AG04449 (cell line): ENCODE measurements at regions not wholly inside any gene's neighbourhood (a gene's known extent, or its start where the extent isn't known, plus 50 kb on each side); places are given as distances from the start of the nearest gene placed in this dataset.
"Not testable (repeated sequence)": the region's sequence is repeated elsewhere in the genome, so short reads cannot be mapped to it uniquely, and the experiment has no call there.

Source experiments
- CTCF ChIA-PET: fragments of 350-600 bp; formaldehyde crosslinking; extraction: SDS; loops from one replicate; lab custom pipeline; 2021; ENCODE audit warnings: antibody characterized with exemption; lab: Yijun Ruan, JAX
- POLR2A ChIA-PET: fragments of 400-600, 350-600 bp; formaldehyde crosslinking; extraction: SDS; loops from one replicate; lab custom pipeline; 2020; ENCODE audit warnings: antibody characterized with exemption, inconsistent platforms; lab: Yijun Ruan, JAX
- DNase-seq: peaks from one replicate; pipeline ENCODE4 v3.0.0-alpha.2; 2010; ENCODE audit warnings: low read depth, low spot score
- H3K4me3 ChIP-seq: 2 replicates; pipeline ENCODE4 v1.5.1; 2011; ENCODE audit warnings: low read depth, mild to moderate bottlenecking, control low read depth, low read length
- TF ChIP-seq, protein P1 (sequence below): IDR thresholded peaks from one replicate; pipeline ENCODE4 v1.5.1; 2011; ENCODE audit warnings: mild to moderate bottlenecking, moderate library complexity, low read length, control low read depth, inconsistent platforms; ENCODE audit not compliant: insufficient read depth; ENCODE audit errors: missing control alignments

DNA sequence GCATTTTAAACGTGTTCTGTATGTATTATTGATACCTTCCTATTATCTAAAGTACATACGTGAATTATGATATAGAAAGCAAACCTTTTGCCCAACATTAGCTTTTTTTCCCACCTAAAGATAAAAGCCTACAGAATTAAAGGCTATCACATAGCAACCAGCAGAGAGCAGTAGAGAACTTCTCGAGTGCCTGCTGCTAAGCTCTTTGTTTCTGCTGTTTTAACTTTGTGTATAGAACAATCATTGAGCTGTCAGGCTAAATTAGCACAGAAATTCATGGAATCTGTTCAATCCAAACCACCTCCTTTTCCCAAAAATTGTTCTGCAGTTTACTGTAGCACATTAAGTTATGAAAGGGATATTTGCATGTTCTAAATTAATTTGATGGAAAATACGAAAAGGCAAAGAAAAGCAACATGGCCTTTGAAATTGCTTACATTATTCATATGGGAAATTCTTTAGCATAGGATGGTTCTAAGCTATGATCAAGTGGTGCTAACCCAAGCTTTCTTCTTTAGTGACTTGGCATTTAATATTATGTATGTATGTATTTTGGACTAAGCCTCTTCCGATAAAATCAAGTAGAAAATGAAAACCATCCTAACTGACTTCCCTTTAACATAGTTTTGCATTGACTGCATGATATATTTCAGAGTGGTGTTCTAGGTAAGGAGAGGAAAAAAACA is 1288.5 kb downstream of the GATA3 start:
- no peak for DNase-seq
- TF ChIP-seq, protein P1, sequence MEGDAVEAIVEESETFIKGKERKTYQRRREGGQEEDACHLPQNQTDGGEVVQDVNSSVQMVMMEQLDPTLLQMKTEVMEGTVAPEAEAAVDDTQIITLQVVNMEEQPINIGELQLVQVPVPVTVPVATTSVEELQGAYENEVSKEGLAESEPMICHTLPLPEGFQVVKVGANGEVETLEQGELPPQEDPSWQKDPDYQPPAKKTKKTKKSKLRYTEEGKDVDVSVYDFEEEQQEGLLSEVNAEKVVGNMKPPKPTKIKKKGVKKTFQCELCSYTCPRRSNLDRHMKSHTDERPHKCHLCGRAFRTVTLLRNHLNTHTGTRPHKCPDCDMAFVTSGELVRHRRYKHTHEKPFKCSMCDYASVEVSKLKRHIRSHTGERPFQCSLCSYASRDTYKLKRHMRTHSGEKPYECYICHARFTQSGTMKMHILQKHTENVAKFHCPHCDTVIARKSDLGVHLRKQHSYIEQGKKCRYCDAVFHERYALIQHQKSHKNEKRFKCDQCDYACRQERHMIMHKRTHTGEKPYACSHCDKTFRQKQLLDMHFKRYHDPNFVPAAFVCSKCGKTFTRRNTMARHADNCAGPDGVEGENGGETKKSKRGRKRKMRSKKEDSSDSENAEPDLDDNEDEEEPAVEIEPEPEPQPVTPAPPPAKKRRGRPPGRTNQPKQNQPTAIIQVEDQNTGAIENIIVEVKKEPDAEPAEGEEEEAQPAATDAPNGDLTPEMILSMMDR: peak; percentile 48
- POLR2A ChIA-PET: no interaction called here
- no peak overlapping the region for H3K4me3 ChIP-seq
- CTCF ChIA-PET: interaction anchor here (0.7 to 1.9 kb wide), 12 partner anchors 11 to 1927 kb away, joined by 3 to 19 read pairs (median 5); no protein-coding TSS in a partner anchor

DNA sequence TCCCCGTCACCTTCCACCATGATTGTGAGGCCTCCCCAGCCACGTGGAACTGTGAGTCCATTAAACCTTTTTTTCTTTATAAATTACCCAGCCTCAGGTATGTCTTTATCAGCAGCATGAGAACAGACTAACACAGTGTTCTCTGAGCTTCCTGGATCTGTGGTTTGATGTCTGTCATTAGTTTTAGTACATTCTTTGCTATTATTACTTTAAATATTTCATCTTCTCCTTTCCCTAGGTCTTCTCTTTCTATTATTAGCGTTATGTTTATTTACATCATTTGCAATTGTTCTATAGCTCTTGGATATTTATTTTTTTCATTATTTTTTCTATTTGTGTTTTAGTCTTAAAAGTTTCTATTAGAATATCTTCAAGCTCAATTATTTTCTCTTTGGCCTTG is 1293.4 kb downstream of the GATA3 start:
- H3K4me3 ChIP-seq, DNase-seq, POLR2A ChIA-PET: not testable (repeated sequence)
- CTCF ChIA-PET: interaction anchor here (1.1 kb wide), 1 partner anchor 17 kb away, joined by 3 read pairs; no protein-coding TSS in a partner anchor

DNA sequence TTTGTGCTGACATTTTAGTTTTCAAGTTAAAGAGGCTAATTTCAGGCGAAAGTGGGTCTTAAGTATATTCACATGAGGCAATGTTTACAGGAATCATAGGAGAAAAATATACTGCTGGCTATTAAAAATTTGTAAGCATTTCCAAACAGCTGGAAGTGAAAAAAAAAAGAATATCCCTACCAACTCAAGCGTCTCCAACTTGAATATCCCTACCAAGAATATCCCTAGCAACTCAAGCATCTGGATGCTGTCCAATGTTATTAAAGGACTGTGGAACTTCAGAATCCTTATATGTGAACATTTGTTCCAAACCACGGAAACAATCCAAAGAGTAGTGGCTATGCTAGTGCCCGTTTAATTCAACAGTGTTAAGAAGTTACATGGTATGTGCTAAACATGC is 1303.0 kb downstream of the GATA3 start:
- ChIA-PET CTCF (interaction anchor here (1.2 kb wide), 1 partner anchor 15 kb away, joined by 5 read pairs; no protein-coding TSS in a partner anchor), POLR2A (no interaction called here)
- no peak overlapping the region for H3K4me3 ChIP-seq
- TF ChIP-seq, protein P1: no peak
- no peak for DNase-seq

DNA sequence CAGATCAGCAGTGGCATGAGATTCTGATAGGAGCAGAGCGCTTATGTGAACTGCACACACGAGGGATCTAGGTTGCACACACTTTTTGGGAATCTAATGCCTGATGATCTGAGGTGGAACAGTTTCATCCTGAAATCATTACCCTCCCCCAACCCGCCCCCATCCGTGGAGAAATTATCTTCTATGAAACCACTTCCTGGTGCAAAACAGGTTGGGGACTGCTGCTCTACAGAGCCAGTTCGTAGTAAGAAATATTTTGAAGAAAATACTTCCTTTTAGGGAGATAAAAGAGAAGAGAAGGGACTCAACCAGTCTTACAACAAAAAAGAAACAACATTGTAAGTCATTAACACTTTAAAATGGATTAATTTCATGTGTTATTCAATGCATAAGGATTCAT is 1308.2 kb downstream of the GATA3 start:
- no peak overlapping the region for H3K4me3 ChIP-seq
- TF ChIP-seq, protein P1: no peak
- DNase-seq: no peak
- ChIA-PET POLR2A (no interaction called here), CTCF (interaction anchor here (1.1 kb wide), 1 partner anchor 20 kb away, joined by 3 read pairs; no protein-coding TSS in a partner anchor)

DNA sequence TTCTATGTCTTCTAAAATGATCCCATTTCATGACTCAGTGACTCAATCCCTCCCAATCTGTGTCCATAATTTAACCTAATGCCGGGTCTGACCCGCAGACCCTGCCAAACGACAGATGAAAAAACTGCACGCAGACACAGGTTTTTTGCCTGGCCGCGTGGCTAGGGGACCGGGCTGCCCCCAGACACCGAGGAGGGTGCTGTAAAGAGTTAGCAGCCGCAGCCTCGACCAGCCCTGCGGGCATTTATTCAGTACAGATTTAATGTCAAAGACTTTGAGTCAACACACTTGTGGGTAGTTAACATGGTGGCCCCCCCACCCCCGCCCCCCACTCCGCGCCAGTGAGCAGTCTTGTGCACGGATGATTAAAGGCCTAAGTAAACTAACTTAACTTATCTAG is 1324.7 kb downstream of the GATA3 start:
- ChIA-PET CTCF (no interaction called here), POLR2A (no interaction called here)
- no peak overlapping the region for H3K4me3 ChIP-seq
- TF ChIP-seq, protein P1: no peak
- DNase-seq: no peak

DNA sequence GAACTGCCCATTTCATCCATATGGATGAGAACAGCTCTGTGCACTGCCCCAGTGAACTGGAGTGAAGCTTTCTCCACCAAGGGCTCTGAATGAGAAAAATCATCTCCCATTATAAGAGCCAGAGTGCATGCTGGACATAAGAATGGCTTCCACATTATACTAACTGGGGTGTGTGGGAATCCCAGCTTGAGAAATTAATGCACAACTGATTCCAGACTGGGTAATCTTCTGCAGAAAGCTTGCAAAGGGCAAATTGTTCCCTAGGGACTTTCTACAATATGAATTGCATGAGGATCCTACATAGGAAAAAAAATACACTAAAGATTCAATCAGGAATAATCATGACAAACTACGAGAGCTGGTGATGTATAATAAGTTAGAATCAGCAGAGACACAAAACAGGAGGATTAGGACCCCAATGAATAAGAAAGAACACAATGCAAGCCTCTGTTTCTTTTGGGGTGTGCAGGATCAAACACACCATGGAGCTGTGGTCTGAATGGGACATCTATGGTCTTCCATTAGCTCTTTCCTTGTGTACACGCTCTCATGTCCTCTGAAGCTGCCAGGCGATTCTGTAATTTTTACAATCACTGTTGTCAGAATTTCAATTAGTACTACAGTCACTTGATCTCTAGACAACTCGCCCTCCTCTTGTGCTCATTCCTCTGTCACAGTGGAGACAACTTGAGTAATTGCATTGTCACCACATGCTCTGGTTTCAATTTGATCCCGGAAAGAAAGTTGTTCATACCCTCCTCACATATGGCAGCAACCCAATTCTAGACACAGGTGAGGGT is 1327.4 kb downstream of the GATA3 start:
- H3K4me3 ChIP-seq: no peak overlapping the region
- ChIA-PET POLR2A (no interaction called here), CTCF (no interaction called here)
- DNase-seq: no peak
- TF ChIP-seq, protein P1: no peak
